Suprapubic skin (tissue), 4 donors: ENCODE measurements at regions not wholly inside any gene's neighbourhood (a gene's known extent, or its start where the extent isn't known, plus 50 kb on each side); places are given as distances from the start of the nearest gene placed in this dataset.

Source experiments
- DNase-seq, 2 donors: peaks; one replicate each; pipeline ENCODE4 v3.0.0-alpha.2; 2019; ENCODE audit warnings: low spot score in 2 of 2
- H3K27ac ChIP-seq: fragments of 200-600 bp; sonication (generic); one replicate; pipeline ENCODE4 v1.5.1; 2019
- H3K27me3 ChIP-seq: fragments of 200-600 bp; sonication (generic); one replicate; pipeline ENCODE4 v1.5.1; 2019
- H3K36me3 ChIP-seq: fragments of 200-600 bp; sonication (generic); one replicate; pipeline ENCODE4 v1.5.1; 2019
- H3K4me1 ChIP-seq: fragments of 200-600 bp; sonication (generic); one replicate; pipeline ENCODE4 v1.5.1; 2019
- H3K4me3 ChIP-seq: fragments of 200-600 bp; sonication (generic); one replicate; pipeline ENCODE4 v1.5.1; 2019; ENCODE audit warnings: mild to moderate bottlenecking
- H3K9me3 ChIP-seq: fragments of 200-600 bp; sonication (generic); one replicate; pipeline ENCODE4 v1.5.1; 2019
- CTCF ChIP-seq, 2 donors: fragments of 200-600 bp in 1 of 2; fragments of 450-650 bp in 1 of 2; sonication (generic) in 1 of 2; IDR thresholded peaks; one replicate each; pipeline ENCODE4 v1.5.1; 2016 to 2019; ENCODE audit warnings: antibody characterized with exemption in 2 of 2, mild to moderate bottlenecking in 1 of 2, moderate library complexity in 1 of 2
- EP300 ChIP-seq: sonication (generic); formaldehyde crosslinking; IDR thresholded peaks from one replicate; pipeline ENCODE4 v1.6.1; 2017; ENCODE audit warnings: antibody characterized with exemption
- POLR2A ChIP-seq, 2 donors: fragments of 450-650 bp; IDR thresholded peaks; one replicate each; pipeline ENCODE4 v1.6.1; 2017; ENCODE audit warnings: antibody characterized with exemption in 2 of 2, mild to moderate bottlenecking in 2 of 2, moderate library complexity in 2 of 2
- POLR2AphosphoS5 ChIP-seq, 3 donors: sonication (generic); formaldehyde crosslinking; IDR thresholded peaks; one replicate each; pipeline ENCODE4 v1.6.1; 2017; ENCODE audit warnings: antibody characterized with exemption in 3 of 3
- WGBS: methylation state at CpG from one replicate; pipeline ENCODE4 v1.1.5; 2018; 5-methylcytosine and 5-hydroxymethylcytosine counted together

GRCh38 chr3:86865506-86865905 lies 125.4 kb downstream of the VGLL3 start:
- H3K4me1 ChIP-seq = no peaks in the 10 kb centered on the region
- no peaks in the 10 kb centered on the region for H3K27me3 ChIP-seq
- 62% methylated on average over 3 of the region's 3 CpGs for WGBS
- H3K4me3 ChIP-seq = no peak overlapping the region
- no peaks in the 10 kb centered on the region for H3K36me3 ChIP-seq
- no peak for DNase-seq
- H3K9me3 ChIP-seq = no peaks in the 10 kb centered on the region
- no peak for TF ChIP-seq EP300
- H3K27ac ChIP-seq = no peak overlapping the region

DNA sequence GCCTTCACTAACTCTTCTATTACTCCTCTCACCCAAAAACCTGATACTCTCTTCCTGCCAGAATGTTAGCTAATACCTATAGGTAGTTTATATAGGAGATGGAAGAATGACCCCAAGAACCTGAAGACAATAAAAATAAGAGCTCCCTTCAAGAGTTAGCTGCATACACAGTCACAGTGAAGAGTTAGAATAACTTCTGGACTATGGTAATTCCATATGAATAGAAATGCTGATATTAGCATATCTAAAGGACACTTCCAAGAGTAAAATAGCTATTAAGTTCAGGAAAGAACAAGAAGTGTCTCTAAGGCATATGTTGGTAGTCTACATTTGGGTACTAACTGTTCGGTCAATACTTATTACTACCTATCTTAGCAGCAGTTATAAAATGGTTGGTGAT lies 134.2 kb downstream of the VGLL3 start:
- no peaks in the 10 kb centered on the region for H3K9me3 ChIP-seq
- H3K4me1 ChIP-seq = no peaks in the 10 kb centered on the region
- no peak overlapping the region for H3K27ac ChIP-seq
- no peak for TF ChIP-seq CTCF (IDR thresholded peaks at IDR 0.05)
- no peak for TF ChIP-seq POLR2A (IDR thresholded peaks at IDR 0.05)
- TF ChIP-seq POLR2AphosphoS5 (IDR thresholded peaks at IDR 0.05) = no peak
- no peak for TF ChIP-seq EP300
- H3K27me3 ChIP-seq = no peaks in the 10 kb centered on the region
- H3K36me3 ChIP-seq = no peaks in the 10 kb centered on the region
- 0% methylated on average over 1 of the region's 1 CpG for WGBS
- no peak for DNase-seq
- no peak overlapping the region for H3K4me3 ChIP-seq

- Histone ChIP-seq H3K9me3 (no peaks in the 10 kb centered on the region), H3K36me3 (no peaks in the 10 kb centered on the region), H3K27ac (no peak overlapping the region), H3K4me1 (no peaks in the 10 kb centered on the region), H3K27me3 (no peaks in the 10 kb centered on the region), H3K4me3 (no peak overlapping the region)
- 61% methylated on average over 1 of the region's 1 CpG for WGBS
- TF ChIP-seq POLR2AphosphoS5 (IDR thresholded peaks at IDR 0.05) = no peak
- TF ChIP-seq POLR2A (IDR thresholded peaks at IDR 0.05) = no peak
- no peak for TF ChIP-seq CTCF (IDR thresholded peaks at IDR 0.05)
- no peak for TF ChIP-seq EP300
- no peak for DNase-seq
Measured at GRCh38 chr3:86849991-86850390, 141.0 kb downstream of the VGLL3 start.

GRCh38 chr3:86845726-86846125 lies 145.2 kb downstream of the VGLL3 start:
- no peaks in the 10 kb centered on the region for H3K4me1 ChIP-seq
- H3K36me3 ChIP-seq = no peaks in the 10 kb centered on the region
- H3K27ac ChIP-seq = no peak overlapping the region
- WGBS = 56% methylated on average over 4 of the region's 4 CpGs
- DNase-seq = no peak
- no peaks in the 10 kb centered on the region for H3K27me3 ChIP-seq
- TF ChIP-seq POLR2AphosphoS5 (IDR thresholded peaks at IDR 0.05) (no peak), CTCF (IDR thresholded peaks at IDR 0.05) (no peak), POLR2A (IDR thresholded peaks at IDR 0.05) (no peak), EP300 (no peak)
- H3K9me3 ChIP-seq = no peaks in the 10 kb centered on the region
- H3K4me3 ChIP-seq = no peak overlapping the region

DNA sequence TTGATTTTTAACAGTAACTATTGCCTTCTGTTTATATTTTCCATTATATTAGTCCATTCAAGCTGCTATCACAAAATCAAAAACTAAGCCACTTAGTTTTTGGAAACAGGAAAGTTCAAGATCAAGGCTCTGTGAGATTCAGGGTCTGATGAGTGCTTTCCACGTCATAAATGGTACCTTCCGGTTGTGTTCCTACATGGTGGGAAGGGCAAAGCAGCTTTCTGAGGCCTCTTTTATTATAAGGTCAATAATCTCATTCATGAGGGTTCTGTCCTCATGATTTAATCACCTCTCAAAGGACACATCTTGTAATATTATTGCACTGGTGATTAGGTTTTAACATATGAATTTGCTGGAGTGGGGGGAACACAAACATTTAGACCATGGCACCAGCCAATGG lies 152.0 kb downstream of the VGLL3 start:
- no peak for TF ChIP-seq POLR2AphosphoS5 (IDR thresholded peaks at IDR 0.05)
- WGBS = 78% methylated on average over 2 of the region's 2 CpGs
- H3K4me3 ChIP-seq = no peak overlapping the region
- no peaks in the 10 kb centered on the region for H3K27me3 ChIP-seq
- DNase-seq = no peak
- H3K36me3 ChIP-seq = no peaks in the 10 kb centered on the region
- H3K4me1 ChIP-seq = no peaks in the 10 kb centered on the region
- H3K27ac ChIP-seq = no peak overlapping the region
- H3K9me3 ChIP-seq = no peaks in the 10 kb centered on the region

DNA sequence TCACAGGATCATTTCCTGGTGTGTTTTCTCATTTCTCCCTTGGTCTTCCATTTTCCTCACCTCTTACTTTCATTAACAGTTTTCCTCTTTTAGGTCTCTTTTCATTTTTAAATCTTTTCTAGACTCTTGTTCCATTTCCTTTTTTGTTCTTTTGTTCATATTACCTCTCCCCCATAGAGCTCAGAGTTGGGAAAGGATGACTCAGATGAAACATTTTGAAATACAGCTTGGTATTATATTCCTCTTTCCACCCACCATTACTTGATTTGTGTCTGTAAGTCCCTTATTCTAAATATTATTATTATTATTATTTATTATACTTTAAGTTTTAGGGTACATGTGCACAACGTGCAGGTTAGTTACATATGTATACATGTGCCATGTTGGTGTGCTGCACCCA lies 153.1 kb downstream of the VGLL3 start:
- DNase-seq = no peak
- Histone ChIP-seq H3K4me3 (no peak overlapping the region), H3K27ac (no peak overlapping the region), H3K36me3 (no peaks in the 10 kb centered on the region), H3K27me3 (no peaks in the 10 kb centered on the region), H3K4me1 (no peaks in the 10 kb centered on the region), H3K9me3 (no peaks in the 10 kb centered on the region)
- TF ChIP-seq POLR2A (IDR thresholded peaks at IDR 0.05) (no peak), POLR2AphosphoS5 (IDR thresholded peaks at IDR 0.05) (no peak), CTCF (IDR thresholded peaks at IDR 0.05) (no peak), EP300 (no peak)
- 90% methylated on average over 1 of the region's 1 CpG for WGBS
